GM21786 (cell line): ENCODE measurements at regions not wholly inside any gene's neighbourhood (a gene's known extent, or its start where the extent isn't known, plus 50 kb on each side); places are given as distances from the start of the nearest gene placed in this dataset.

ENCODE experiments used
- ATAC-seq: cut with Tn5 transposase; IDR thresholded peaks from one replicate; pipeline ENCODE4 v1.9.1; 2021; ENCODE audit not compliant: unreplicated experiment

DNA sequence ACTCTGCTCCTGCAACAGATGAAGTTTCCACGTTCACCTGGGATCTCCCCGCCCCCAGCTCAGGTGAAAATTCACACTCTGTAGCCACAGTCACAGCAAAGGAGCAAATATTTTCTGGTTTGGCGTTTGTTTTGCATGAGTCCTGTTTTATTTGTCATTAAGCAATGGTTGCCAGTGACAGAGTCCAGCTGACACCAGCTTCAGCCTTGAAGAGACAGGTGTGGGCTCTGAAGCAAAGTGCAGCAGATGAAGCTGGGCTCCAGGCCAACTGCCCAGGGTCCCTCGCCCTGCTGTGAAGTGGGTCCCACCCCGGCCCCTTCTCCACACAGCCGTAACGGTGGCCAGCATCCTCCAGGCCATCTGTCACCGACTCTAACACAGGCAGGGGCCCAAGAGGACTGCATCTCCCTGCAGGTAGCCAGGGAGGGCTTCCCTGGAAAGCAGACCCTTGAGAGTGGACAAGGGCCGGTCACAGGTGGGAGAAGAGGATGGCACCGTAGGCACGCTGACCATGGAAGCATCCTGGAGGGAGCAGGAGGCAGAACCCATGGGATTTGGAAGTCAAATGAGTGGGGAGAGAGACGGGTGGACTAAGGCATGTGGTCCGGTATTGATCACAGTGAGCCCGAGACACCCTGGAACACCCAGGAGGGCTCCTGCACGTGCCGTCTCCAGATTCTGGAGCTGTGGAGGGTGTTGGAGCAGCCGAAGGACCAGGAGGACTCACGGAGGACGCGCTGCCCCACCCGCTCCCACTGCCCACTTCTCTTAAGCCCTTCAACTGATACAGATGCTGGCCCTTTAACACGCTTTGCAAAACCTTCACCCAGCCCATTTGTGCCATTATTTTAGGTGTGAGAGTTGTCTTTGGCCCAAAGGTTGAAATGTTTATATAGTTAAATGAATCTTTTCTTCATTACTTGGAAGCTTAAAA lies 294.5 kb downstream of the BRD1 start:
- no peak for ATAC-seq

DNA sequence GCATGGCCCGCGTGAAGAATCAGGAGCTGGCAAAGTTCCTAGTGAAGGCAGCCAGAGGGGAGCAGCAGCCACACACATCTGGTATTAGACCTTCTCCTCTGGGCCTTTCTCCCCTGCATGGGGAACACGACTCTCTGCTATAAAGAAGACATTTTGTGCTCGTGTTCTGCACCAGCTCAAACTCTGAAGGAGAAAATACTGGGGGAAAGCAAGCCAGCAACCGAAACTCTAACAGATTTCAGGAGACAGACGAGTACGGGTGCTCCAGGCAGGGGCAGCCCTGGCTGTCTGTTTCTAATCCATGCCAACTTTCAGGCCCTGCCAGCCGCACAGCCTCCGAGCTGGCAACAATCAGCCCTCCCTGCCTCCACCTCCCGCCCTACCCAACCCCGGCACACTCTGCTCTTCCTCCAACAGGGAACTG lies 296.3 kb downstream of the BRD1 start:
- no peak for ATAC-seq

DNA sequence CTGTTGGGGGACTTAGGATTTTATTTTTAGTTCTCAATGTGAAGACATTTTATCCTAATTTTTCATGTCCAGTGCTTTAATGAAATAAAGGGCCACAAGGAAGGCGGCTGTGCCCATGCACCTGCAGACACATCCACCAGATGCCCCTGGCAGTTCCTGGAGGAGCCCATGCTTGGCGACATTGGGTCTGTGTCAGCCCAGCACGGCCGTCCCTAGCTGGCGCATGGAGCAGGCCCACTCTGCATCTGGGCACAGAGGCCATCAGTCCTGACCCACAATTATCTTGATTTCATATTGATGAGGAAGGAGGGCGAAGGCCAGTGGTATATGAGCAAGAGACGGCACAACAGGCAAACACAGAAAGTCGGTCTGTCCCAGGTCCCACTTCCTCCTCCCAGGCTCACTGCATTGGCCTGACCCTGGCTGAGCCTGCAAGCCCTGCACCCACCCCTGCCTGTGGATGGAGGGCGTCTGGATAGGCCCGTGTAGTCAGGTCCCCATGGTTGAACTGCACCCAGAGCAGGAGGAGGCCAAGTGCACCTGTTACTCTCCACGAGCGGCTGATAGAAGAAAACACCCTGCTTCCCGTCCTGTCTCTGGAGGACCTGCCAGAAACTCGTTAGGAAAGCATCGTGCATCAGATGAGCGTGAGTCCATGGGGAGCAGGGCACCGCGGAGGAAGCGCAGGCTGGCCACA lies 296.9 kb downstream of the BRD1 start:
- ATAC-seq, result no peak

GRCh38 chr22:49528420-49528720 lies 299.3 kb downstream of the BRD1 start:
- no peak for ATAC-seq

DNA sequence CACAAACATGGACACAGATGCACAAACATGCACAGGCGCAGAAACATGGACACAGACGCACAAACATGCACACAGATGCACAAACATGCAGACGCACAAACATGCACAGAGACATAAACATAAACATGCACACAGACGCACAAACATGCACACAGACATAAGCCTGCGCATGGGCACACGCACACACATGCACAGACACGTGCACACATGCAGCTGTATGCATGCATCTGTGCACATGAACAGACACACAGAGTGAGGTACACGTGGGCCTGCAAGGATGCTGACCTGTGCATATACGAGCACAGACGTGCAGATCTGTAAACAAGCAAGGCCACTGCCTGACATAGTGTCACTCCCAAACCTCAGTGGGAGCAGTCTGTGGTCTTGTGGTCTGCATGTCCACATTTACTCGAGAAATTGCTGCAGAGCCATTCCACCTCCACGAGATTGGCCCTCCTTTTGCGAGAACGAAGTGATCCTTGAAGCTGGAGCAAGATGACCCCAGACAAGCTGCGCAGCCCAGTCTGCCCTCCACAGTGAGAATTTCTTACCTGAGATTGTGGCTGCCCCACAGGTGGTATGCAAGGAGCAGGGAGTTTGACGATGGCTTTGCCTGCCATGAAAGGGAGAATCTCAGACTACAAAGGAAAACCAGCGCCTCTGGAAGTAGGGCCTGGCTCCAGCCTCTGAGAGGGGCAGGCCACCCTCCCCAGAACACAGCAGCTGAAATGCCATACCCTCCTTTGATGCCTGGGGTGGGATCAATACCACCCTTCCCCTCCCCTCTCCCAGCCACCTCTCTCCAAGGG lies 299.9 kb downstream of the BRD1 start:
- no peak for ATAC-seq

DNA sequence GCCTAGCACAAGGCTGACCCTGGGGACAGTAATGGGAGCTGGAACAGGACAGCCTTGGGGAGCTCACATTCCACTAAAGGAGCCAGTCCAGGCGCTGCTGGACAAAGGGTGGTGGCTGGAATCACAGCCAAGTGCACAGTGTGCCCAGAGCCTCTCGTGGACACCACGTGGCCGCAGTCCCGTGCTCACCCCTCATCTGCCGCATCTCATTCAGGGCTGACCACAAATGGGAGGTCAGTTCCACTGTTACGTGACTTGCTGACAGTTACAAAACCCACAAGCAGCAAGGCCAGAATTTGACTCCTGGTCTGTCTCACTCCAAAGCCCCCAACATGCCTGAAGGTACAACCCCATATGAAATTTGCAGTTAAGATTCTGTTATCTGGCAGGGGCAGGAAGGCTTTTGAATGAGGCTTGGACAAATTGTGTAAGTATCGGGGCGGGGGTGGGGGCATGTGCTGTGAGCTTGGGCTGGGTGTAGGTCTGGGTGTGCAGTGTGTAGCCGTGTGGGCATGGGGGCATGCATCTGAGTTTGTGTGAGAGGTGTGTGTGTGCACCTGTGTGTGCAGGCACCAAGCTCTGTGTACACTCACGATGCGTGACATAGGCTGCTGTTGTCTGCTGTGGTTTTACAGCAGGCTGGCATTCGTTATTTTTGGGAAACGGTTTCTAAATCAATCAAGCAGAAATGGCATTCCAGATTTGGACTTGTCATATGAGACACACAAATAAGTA lies 301.7 kb downstream of the BRD1 start:
- no peak for ATAC-seq

GRCh38 chr22:49525360-49525759 lies 302.3 kb downstream of the BRD1 start:
- ATAC-seq, result no peak

DNA sequence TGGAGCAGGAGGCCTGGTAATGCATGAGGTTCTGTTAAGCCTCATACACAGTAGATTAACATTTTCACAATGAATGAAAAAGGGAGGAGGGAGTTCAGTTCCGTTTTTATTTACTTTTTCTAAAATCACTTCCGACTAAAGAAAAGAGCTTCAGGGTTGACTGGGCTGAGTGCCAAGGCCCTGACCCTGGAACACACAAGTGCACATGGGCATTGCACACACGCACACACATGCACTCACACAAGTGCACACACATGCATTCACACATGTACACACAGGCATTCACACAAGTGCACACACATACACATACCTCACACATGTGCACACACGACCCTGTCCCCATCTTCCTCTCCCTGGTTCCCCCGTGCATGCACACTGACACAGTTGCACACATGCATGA lies 303.3 kb downstream of the BRD1 start:
- no peak for ATAC-seq

GRCh38 chr22:49523374-49524008 lies 304.2 kb downstream of the BRD1 start:
- ATAC-seq, result no peak

DNA sequence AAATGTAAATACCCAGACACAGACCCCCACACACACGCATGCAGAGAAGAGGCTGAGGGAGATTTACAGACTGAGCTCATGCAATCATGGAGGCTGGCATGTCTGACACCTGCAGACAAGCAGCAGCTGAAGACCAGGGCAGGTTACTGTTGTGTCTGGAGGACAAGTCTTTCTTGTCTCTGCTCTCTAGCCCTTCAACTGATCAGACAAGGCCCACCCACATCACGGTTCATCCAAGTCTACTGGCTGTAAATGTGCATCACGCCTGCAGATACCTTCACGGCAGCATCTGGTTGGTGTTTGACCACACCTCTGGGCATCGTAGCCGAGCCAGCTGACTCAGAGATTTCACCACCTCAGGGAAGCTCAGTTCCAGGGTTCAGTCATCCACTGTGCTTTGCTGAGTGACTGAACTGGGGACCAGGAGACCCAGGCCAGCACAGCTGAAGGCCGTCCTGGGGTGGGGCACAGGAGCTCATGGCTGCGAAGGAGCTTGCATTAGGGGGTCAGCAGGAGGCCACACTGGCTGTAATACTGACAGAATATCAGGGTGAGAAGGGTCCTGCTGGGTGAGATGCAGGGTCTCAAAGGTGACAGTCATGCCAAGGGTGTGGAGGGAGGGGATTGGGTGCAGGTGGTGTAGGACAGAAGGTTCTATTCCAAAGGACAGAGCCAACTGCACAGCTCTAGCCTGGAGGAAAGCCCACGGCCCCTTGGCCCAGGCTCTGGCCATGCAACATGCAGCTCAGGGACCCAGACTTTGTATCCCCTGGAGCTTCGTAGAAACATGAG lies 304.9 kb downstream of the BRD1 start:
- ATAC-seq, result no peak

- ATAC-seq, result no peak
These were observed 305.9 kb downstream of the BRD1 start for GRCh38 chr22:49521787-49522224.

DNA sequence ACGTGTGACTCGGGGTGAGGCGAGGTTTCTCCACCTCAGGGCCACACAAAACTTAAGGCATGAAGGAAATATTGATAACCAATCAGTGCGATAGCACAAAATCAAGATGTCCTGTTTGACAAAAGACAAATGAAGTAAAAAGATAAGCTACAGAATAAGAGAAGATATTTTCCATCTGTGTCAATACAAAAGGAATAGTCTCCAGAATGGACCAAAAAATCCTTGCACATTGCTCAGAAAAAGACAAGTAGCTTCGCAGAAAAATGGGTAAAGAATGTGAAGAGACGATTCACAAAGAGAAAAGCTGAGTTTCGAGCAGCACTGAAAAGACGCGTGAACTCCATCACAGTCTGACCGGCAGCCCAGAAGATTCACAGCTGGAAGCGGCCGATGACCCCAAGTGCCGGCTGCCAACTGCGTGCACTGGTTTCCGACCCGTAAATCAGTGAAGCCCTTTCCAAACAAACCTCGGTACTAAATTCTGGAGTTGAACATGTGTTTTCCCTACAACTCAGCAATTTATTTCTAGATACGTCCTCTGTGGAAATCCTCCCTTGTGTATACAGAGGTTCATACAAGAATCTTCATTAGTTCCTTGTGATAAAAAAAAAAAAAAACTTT lies 308.4 kb downstream of the BRD1 start:
- no peak for ATAC-seq

DNA sequence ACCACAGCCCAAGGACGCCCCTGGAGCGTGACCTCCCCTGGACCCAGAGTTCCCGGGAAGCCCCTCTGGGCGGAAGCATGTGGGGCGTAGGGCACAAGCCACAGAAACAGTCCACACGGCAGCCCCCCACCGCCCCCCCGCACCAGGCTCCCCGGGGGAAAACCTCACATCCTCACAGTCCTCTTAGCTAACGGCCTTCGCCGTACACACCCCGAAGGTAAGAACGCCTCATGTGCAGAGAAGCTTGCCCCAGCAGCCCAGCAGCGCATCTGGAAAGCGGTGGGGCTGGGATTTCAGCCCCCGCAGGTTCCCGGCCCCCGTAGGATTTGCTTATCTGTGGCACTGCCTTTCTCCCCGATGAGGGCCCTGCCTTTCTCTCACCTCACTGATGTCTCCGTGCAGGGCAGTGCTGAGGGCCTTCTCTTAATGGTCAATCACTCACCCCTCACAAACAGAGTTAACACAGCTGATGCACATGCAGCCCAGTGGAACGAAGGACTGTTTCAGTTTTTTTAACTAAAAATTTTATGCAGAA lies 309.2 kb downstream of the BRD1 start:
- no peak for ATAC-seq

DNA sequence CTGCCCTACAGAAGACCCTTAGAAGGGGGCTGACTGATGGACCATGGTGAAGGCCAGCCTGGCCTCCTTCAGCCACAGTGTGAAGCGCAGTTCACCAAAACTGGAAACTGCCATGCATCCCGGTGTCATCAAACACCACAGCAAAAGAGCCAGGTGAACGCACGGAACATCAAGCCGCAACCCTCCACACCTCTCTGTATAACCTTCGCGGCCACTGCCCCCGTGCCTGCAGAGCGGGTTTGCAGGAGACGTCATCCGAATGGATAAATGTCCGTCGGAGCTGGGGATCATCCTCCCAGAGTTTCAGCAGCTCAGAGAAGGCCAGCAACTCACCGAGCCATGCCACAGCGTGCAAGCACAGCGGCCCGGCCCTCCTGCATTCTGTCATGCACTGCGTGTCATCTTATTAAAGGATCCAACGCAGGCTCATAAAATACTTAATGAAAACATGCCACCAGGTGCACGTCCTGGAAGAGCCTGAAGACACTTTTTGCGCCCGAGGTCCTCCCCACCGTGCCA lies 309.9 kb downstream of the BRD1 start:
- no peak for ATAC-seq

DNA sequence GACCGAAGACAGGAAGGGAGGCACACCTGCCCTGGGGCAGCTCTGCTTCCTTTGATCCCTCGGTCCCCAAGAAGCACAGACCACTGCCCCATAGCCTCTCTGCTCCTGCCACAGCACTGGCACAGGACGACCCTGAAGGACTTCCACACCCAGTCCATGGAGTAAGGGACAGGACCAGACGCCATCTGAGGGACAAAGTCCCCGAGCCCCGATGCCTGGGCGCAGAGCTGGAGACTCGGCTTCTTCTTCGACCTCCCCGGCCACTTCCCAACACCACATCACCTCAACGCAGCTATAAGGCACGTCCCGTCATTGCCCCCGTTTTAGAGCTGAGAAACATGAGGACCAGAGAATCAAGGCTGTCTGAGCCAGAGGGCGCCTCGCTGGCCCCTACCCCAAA lies 310.5 kb downstream of the BRD1 start:
- no peak for ATAC-seq

- no peak for ATAC-seq
These were observed 312.2 kb downstream of the BRD1 start for GRCh38 chr22:49515475-49515874.

GRCh38 chr22:49514641-49515040 lies 313.0 kb downstream of the BRD1 start:
- ATAC-seq, result no peak

DNA sequence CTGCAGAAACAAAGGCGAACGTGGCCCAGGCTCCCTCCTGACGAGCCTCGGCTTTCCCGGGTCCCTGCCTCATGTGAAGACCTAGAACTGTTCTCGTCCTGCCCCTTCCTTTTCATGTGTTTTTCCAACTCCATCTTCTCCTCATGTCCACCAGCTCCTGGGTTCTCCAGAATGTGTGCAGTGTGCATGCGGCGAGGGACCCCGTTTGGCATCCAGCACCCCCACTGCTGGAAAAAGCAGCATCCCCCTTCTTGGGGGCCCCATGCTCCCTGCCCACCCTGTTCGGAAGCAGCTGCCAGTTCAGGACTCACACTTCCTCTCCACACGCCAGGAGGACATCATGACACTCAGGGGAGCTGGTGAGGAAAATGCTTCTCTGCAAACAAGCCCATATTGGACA lies 313.5 kb downstream of the BRD1 start:
- ATAC-seq, result no peak

- no peak for ATAC-seq
These were observed 314.3 kb downstream of the BRD1 start for GRCh38 chr22:49513358-49513851.
